WTC11 (cell line): ENCODE measurements at regions not wholly inside any gene's neighbourhood (a gene's known extent, or its start where the extent isn't known, plus 50 kb on each side); places are given as distances from the start of the nearest gene placed in this dataset.

ENCODE experiments used
- ATAC-seq: fragments of 200-7000 bp; cut with Tn5 transposase; 2 replicates; pipeline ENCODE4 v1.10.0; 2021; ENCODE audit warnings: mild to moderate bottlenecking, moderate library complexity
- CTCF ChIA-PET: fragments of 300-600 bp; sonication (Branson Sonifier 250); formaldehyde crosslinking; loops from one replicate; lab custom pipeline; 2021; ENCODE audit warnings: antibody characterized with exemption; lab: Charles Lee
- POLR2A ChIA-PET: fragments of 350-600 bp; sonication (Branson Sonifier 250); formaldehyde crosslinking; loops from one replicate; lab custom pipeline; 2021; ENCODE audit warnings: antibody characterized with exemption; lab: Charles Lee
- DNase-seq: peaks from one replicate; pipeline ENCODE4 v3.0.0; 2021; ENCODE audit warnings: low spot score
- H3K27ac Mint-ChIP-seq: 2 replicates; pipeline ENCODE4 v1.8.0; 2021; ENCODE audit warnings: mixed read lengths
- H3K27me3 Mint-ChIP-seq: 2 replicates; pipeline ENCODE4 v1.8.0; 2021; ENCODE audit warnings: low read depth, mild to moderate bottlenecking, moderate library complexity, mixed read lengths
- H3K36me3 Mint-ChIP-seq: 2 replicates; pipeline ENCODE4 v1.8.0; 2021; ENCODE audit warnings: mixed read lengths
- H3K4me1 Mint-ChIP-seq: 2 replicates; pipeline ENCODE4 v1.8.0; 2022; ENCODE audit warnings: mixed read lengths
- H3K4me3 Mint-ChIP-seq: 2 replicates; pipeline ENCODE4 v1.8.0; 2021; ENCODE audit warnings: mild to moderate bottlenecking, moderate library complexity, mixed read lengths
- H3K9me3 Mint-ChIP-seq: 2 replicates; pipeline ENCODE4 v1.8.0; 2021; ENCODE audit warnings: mixed read lengths
- ATF2 ChIP-seq: sonication (generic); formaldehyde crosslinking; IDR thresholded peaks from 2 replicates; pipeline ENCODE4 v1.8.1; 2022; ENCODE audit warnings: low read depth, missing genetic modification reagents, borderline replicate concordance
- CTCF ChIP-seq: fragments of 200-600 bp; IDR thresholded peaks from 2 replicates; pipeline ENCODE4 v1.8.0; 2022; ENCODE audit warnings: antibody characterized with exemption
- FOXP1 ChIP-seq: sonication (generic); formaldehyde crosslinking; IDR thresholded peaks from 2 replicates; pipeline ENCODE4 v1.8.0; 2022; ENCODE audit warnings: missing genetic modification reagents, mild to moderate bottlenecking, moderate library complexity, borderline replicate concordance
- FOXP4 ChIP-seq: sonication (generic); formaldehyde crosslinking; IDR thresholded peaks from 2 replicates; pipeline ENCODE4 v1.8.0; 2022; ENCODE audit warnings: mild to moderate bottlenecking, missing genetic modification reagents
- KAT7 ChIP-seq: sonication (generic); formaldehyde crosslinking; IDR thresholded peaks from 2 replicates; pipeline ENCODE4 v1.8.1; 2023; ENCODE audit warnings: missing genetic modification reagents, mild to moderate bottlenecking, borderline replicate concordance
- NR2C2 ChIP-seq: sonication (generic); formaldehyde crosslinking; IDR thresholded peaks from 2 replicates; pipeline ENCODE4 v1.8.0; 2022; ENCODE audit warnings: mild to moderate bottlenecking, missing genetic modification reagents
- PRDM15 ChIP-seq: sonication (generic); formaldehyde crosslinking; IDR thresholded peaks from 2 replicates; pipeline ENCODE4 v1.8.0; 2022; ENCODE audit warnings: missing genetic modification reagents
- SOX15 ChIP-seq: fragments of 250-450 bp; sonication (Bioruptor Pico); IDR thresholded peaks from 2 replicates; pipeline ENCODE4 v1.9.0; 2021; ENCODE audit warnings: mild to moderate bottlenecking
- TEAD4 ChIP-seq: sonication (generic); formaldehyde crosslinking; IDR thresholded peaks from 2 replicates; pipeline ENCODE4 v1.8.0; 2022; ENCODE audit warnings: mild to moderate bottlenecking, missing genetic modification reagents
- ZNF219 ChIP-seq: sonication (generic); formaldehyde crosslinking; IDR thresholded peaks from 2 replicates; pipeline ENCODE4 v1.8.0; 2023; ENCODE audit warnings: missing genetic modification reagents, mild to moderate bottlenecking, borderline replicate concordance
- ZNF281 ChIP-seq: sonication (generic); formaldehyde crosslinking; IDR thresholded peaks from 2 replicates; pipeline ENCODE4 v1.8.0; 2023; ENCODE audit warnings: mild to moderate bottlenecking, missing genetic modification reagents
- ZNF317 ChIP-seq: sonication (generic); formaldehyde crosslinking; IDR thresholded peaks from 2 replicates; pipeline ENCODE4 v1.8.1; 2023; ENCODE audit warnings: low read depth, mild to moderate bottlenecking, moderate library complexity, missing genetic modification reagents, borderline replicate concordance
- TF ChIP-seq, protein P1 (sequence below): sonication (generic); formaldehyde crosslinking; IDR thresholded peaks from 2 replicates; pipeline ENCODE4 v1.8.1; 2023; ENCODE audit warnings: mild to moderate bottlenecking, moderate library complexity, missing genetic modification reagents

- TF ChIP-seq PRDM15 (CRISPR knock-in tag) (no peak), FOXP1 (no peak), NR2C2 (CRISPR knock-in tag) (no peak)
These were observed 124.3 kb upstream of the CDYL start (continued) for GRCh38 chr6:4651831-4652467.

DNA sequence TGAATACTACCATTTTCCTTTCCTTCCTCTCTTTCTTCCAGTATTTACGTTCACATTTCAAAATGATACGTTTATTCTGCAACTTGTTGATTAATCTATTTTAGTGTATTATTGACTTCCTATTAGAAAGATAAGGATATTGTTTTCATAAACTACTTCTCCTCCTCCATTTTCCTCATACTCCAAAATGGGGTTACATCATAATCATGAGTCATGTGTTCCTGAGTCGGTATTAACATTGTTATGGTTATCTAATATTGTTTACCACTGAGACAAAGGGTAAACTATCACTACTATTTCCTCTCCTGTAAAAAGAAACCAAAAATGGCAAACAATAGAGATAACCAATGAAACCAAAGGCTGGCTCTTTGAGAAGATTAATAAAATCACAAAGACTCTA lies 126.5 kb upstream of the CDYL start:
- H3K27ac Mint-ChIP-seq, result no peak overlapping the region
- DNase-seq, result no peak
- H3K27me3 Mint-ChIP-seq, result peaks cover 6% of the 10 kb centered on the region; the same call in 1 of the 2 replicates
- CTCF ChIA-PET, result no interaction called here
- TF ChIP-seq CTCF, result no peak
- TF ChIP-seq ZNF281 (CRISPR knock-in tag), result no peak
- no peak for TF ChIP-seq TEAD4 (CRISPR knock-in tag)
- no peak for TF ChIP-seq ATF2 (CRISPR knock-in tag)
- TF ChIP-seq FOXP1, result no peak
- TF ChIP-seq ZNF317 (CRISPR knock-in tag), result no peak
- TF ChIP-seq KAT7 (CRISPR knock-in tag), result no peak
- no peak for TF ChIP-seq ZNF219 (CRISPR knock-in tag)
- TF ChIP-seq, protein P1, sequence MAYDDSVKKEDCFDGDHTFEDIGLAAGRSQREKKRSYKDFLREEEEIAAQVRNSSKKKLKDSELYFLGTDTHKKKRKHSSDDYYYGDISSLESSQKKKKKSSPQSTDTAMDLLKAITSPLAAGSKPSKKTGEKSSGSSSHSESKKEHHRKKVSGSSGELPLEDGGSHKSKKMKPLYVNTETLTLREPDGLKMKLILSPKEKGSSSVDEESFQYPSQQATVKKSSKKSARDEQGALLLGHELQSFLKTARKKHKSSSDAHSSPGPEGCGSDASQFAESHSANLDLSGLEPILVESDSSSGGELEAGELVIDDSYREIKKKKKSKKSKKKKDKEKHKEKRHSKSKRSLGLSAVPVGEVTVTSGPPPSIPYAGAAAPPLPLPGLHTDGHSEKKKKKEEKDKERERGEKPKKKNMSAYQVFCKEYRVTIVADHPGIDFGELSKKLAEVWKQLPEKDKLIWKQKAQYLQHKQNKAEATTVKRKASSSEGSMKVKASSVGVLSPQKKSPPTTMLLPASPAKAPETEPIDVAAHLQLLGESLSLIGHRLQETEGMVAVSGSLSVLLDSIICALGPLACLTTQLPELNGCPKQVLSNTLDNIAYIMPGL (CRISPR knock-in tag), result no peak
- TF ChIP-seq SOX15 (CRISPR knock-in tag), result no peak
- TF ChIP-seq FOXP4, result no peak
- H3K4me3 Mint-ChIP-seq, result no peak overlapping the region
- POLR2A ChIA-PET, result no interaction called here
- H3K4me1 Mint-ChIP-seq, result peaks cover 30% of the 10 kb centered on the region
- peaks cover 12% of the 10 kb centered on the region for H3K9me3 Mint-ChIP-seq
- peaks cover 6% of the 10 kb centered on the region for H3K36me3 Mint-ChIP-seq
- ATAC-seq, result no peak
